LNCaP clone FGC (cell line): ENCODE measurements at regions not wholly inside any gene's neighbourhood (a gene's known extent, or its start where the extent isn't known, plus 50 kb on each side); places are given as distances from the start of the nearest gene placed in this dataset.

ENCODE experiments used
- DNase-seq: peaks from one replicate; pipeline ENCODE4 v3.0.0-alpha.2; 2011; ENCODE audit warnings: low read depth
- H3K4me3 ChIP-seq: 2 replicates; pipeline ENCODE4 v1.5.1; 2011; ENCODE audit warnings: mild to moderate bottlenecking, low read depth, low read length, control low read depth
- TF ChIP-seq, protein P1 (sequence below): IDR thresholded peaks from 2 replicates; pipeline ENCODE4 v1.5.1; 2012; ENCODE audit warnings: mild to moderate bottlenecking; ENCODE audit not compliant: control insufficient read depth, insufficient read depth; ENCODE audit errors: extremely low read depth

DNA sequence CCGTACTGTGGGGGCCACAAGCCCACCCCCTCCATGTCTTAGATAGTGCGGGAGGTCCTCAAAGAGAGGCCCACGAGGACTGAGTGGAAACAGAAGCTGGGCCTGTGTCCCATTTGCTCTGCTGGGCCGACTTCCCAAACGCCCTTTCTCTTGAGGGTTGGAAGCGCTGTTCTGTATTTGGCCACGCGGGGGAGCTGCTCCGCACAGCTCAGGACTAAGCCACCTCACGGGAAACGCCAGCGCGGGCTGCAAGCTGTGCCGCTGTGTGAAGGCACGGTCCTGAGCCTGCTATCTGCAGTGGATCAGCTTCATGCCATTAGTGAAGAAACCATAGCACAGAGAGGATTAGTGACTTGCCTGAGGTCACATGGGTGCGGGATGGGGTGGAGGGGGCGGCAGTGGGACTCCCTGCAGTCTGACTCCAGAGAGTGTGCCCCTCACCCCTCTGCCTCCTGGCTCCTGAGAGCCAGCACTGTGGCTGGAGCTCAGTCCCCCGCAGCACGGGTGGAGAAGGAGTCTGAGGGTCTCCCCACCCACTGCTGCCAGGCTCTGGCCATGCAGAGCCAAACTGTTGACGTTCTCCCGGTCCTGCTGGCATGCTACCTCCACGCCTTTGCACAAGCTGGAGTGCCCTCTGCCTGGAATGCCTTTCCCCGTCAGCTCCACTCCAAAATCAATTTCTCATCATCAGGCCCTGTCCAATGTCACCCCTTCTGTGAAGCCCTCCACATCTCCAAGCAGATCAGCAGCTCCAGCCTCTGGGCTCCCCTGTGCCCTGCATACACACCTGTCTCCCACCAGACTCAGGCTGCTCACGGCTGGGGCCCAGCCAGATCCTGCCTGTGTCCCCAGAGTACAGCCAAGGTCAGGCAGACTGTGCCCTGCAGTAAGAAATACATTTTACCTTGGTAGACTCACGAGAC, 51.5 kb upstream of the LRRC32 start:
- no peak overlapping the region for H3K4me3 ChIP-seq
- TF ChIP-seq, protein P1, sequence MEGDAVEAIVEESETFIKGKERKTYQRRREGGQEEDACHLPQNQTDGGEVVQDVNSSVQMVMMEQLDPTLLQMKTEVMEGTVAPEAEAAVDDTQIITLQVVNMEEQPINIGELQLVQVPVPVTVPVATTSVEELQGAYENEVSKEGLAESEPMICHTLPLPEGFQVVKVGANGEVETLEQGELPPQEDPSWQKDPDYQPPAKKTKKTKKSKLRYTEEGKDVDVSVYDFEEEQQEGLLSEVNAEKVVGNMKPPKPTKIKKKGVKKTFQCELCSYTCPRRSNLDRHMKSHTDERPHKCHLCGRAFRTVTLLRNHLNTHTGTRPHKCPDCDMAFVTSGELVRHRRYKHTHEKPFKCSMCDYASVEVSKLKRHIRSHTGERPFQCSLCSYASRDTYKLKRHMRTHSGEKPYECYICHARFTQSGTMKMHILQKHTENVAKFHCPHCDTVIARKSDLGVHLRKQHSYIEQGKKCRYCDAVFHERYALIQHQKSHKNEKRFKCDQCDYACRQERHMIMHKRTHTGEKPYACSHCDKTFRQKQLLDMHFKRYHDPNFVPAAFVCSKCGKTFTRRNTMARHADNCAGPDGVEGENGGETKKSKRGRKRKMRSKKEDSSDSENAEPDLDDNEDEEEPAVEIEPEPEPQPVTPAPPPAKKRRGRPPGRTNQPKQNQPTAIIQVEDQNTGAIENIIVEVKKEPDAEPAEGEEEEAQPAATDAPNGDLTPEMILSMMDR, result peak; percentile 96
- peak; percentile 55 for DNase-seq

DNA sequence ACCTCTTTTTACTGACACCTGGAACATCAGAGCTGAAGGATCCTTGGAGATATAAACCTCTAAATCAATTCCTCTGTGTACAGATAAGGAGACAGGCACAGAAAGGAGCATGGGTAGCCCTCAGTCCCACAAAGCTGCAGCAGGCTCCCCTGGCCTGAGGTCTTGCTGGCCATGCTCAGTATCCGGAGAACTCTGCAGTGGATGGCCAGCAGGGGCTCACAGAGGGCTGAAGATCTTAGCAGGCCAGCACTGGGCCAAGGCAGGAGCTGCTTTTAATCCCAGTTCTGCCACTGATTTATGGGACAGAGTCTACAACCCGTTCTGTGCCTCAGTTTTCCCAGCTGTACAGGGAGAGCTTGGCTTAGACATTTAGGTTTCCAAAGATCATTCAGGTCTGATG, 52.6 kb upstream of the LRRC32 start:
- no peak overlapping the region for H3K4me3 ChIP-seq
- no peak for DNase-seq
- TF ChIP-seq, protein P1, result no peak

DNA sequence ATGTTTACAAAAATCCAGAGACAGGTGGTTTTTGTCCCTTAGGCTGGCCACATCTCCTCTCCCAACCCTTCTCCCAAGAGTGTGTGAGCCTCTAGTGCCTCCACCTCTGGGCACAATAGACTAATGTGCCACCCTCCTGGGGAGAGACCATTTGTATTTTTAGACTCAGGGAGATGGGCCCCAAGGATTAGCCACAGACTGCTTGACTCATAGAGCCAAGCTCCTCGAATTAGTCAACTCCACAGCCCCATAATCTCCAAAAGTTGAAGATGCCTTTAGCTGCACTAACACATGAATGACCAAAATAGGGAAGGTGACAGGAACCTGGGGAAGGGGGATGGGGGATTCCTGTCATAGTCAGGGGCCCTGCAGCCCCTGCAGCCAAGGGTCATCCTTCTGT, 53.0 kb upstream of the LRRC32 start:
- no peak overlapping the region for H3K4me3 ChIP-seq
- TF ChIP-seq, protein P1, result no peak
- no peak for DNase-seq

DNA sequence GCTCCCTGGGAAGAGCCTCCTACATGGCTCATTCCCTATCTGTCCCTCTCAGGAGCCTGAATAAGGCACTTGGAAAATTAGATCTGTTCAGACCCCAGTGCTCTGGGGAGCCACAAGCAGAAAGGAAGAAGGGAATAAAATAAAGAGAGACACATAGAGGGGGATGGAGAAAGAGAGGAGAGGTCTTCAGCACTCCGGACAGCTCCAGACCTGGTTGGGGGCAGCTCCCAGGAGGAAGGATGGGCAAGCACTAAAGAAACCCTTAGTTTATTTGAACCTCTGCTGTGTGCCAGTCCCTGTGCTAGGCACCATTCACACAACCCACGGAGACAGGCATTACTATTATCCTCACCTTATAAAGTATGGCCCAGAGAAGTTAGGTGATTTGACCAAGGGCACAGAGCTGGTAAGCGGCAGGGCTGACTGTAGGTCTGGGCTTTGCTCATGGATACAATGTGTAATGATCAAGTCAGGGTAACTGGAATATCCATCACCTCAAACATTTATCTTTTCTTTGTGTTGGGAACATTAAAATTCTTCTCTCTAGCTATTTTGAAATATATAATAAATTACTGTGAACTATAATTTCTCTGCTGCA, 53.7 kb upstream of the LRRC32 start:
- TF ChIP-seq, protein P1, result no peak
- DNase-seq, result no peak
- H3K4me3 ChIP-seq, result no peak overlapping the region

DNA sequence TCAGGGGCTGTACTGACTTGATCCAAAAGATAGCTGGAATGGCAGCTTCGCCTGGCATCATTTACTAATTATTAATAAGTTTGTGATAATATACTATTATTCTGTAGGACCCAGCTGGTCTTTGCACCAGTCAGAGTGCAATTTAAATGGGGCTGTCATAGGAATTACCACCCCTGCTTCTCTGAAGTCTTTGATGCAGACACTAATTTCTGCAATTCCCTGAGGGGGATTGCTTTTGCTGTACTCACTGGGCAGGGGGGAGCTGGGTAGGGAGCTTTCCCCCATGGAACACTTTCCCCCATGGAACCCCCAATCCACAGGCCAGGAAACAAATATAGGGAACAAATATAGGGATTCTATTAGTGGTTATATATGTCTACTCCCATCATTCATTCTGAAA, 54.9 kb upstream of the TSKU start:
- TF ChIP-seq, protein P1, result no peak
- no peak for DNase-seq
- no peak overlapping the region for H3K4me3 ChIP-seq

DNA sequence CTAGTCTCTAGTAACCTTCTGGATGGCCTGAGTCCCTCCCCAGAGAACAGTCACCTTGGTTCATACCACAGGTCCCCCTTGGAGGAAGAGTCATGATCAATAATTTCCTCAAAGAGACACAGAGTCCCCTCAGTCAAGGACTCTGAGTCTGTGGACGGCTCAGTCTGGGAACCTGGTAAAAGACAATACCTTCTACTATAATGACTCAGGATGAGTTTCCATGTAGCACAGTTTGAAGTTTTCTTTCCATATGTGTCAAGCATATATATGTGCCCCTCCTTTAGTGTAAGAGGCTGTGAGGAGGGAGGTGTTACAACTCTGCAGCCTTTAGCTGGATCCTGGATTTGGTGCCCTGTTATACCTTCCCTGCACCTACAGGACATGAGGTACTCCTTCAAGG, 54.4 kb upstream of the TSKU start:
- TF ChIP-seq, protein P1, result no peak
- H3K4me3 ChIP-seq, result no peak overlapping the region
- no peak for DNase-seq
